ENCODE measurements at regions not wholly inside any gene's neighbourhood (a gene's known extent, or its start where the extent isn't known, plus 50 kb on each side); places are given as distances from the start of the nearest gene placed in this dataset.
"Not testable (repeated sequence)": the region's sequence is repeated elsewhere in the genome, so short reads cannot be mapped to it uniquely, and the experiment has no call there.

GRCh38 chr1:185647597-185648267 lies 86.5 kb upstream of the HMCN1 start:
- TF ChIP-seq CTCF (IDR thresholded peaks at IDR 0.05); MYC (IDR thresholded peaks at IDR 0.05; ENCODE audit: borderline replicate concordance, low read length); MAX (IDR thresholded peaks at IDR 0.05); POLR2A (IDR thresholded peaks at IDR 0.05; ENCODE audit: low read length); TP53 (CRISPR knock-in tag; IDR thresholded peaks at IDR 0.05); EHMT2 (IDR thresholded peaks at IDR 0.05; ENCODE audit: low read depth); MAFK (IDR thresholded peaks at IDR 0.05; ENCODE audit: partially characterized antibody); CHD2 (IDR thresholded peaks at IDR 0.05; ENCODE audit: low read length, partially characterized antibody); HOXA7 (CRISPR knock-in tag; IDR thresholded peaks at IDR 0.05): not testable (repeated sequence)
